H1 (cell line): ENCODE measurements at regions not wholly inside any gene's neighbourhood (a gene's known extent, or its start where the extent isn't known, plus 50 kb on each side); places are given as distances from the start of the nearest gene placed in this dataset.

ENCODE experiments used
- CTCF ChIA-PET: fragments of 300-600 bp; sonication (Branson Sonifier 250); formaldehyde crosslinking; loops from one replicate; lab custom pipeline; 2021; ENCODE audit not compliant: partially characterized antibody; lab: Charles Lee
- POLR2A ChIA-PET: fragments of 300-600 bp; sonication (Branson Sonifier 250); formaldehyde crosslinking; loops from one replicate; lab custom pipeline; 2021; ENCODE audit warnings: inconsistent platforms; ENCODE audit not compliant: partially characterized antibody; lab: Charles Lee
- DNase-seq, 2 experiments: peaks; one replicate each; pipeline versions ENCODE4 v3.0.0 to v3.0.0-alpha.2; 2010 to 2022; ENCODE audit warnings: low spot score in 2 of 2, low read depth in 1 of 2, mixed read lengths in 1 of 2
- FAIRE-seq: peaks from 2 replicates; lab custom pipeline; 2011; peaks lifted over from hg19 to GRCh38; lab: Jason Lieb, UNC
- H2AFZ ChIP-seq: 2 replicates; pipeline ENCODE4 v1.8.1; 2012; ENCODE audit warnings: low read length, inconsistent platforms
- H2AK5ac ChIP-seq: 2 replicates; pipeline ENCODE4 v1.6.1; 2013; ENCODE audit warnings: low read depth, low read length
- H2BK120ac ChIP-seq: replicated peaks from 2 replicates; pipeline ENCODE3; 2013; ENCODE audit warnings: low read depth, low read length, inconsistent platforms
- H2BK12ac ChIP-seq: 2 replicates; pipeline ENCODE4 v1.6.1; 2013; ENCODE audit warnings: low read depth, low read length
- H2BK15ac ChIP-seq: 2 replicates; pipeline ENCODE4 v1.6.1; 2013; ENCODE audit warnings: low read length
- H2BK20ac ChIP-seq: 2 replicates; pipeline ENCODE4 v1.6.1; 2013; ENCODE audit warnings: low read length
- H2BK5ac ChIP-seq: 2 replicates; pipeline ENCODE4 v1.6.1; 2013; ENCODE audit warnings: low read depth, low read length
- H3K14ac ChIP-seq: 2 replicates; pipeline ENCODE4 v1.6.1; 2013; ENCODE audit warnings: inconsistent platforms; ENCODE audit not compliant: insufficient read length
- H3K18ac ChIP-seq: 2 replicates; pipeline ENCODE4 v1.6.1; 2013; ENCODE audit warnings: low read length; ENCODE audit errors: extremely low read depth
- H3K23ac ChIP-seq: 2 replicates; pipeline ENCODE4 v1.6.1; 2013; ENCODE audit warnings: inconsistent platforms; ENCODE audit not compliant: insufficient read length
- H3K23me2 ChIP-seq: 2 replicates; pipeline ENCODE4 v1.6.1; 2013; ENCODE audit warnings: low read depth, low read length
- H3K27ac ChIP-seq: 2 replicates; pipeline ENCODE4 v1.6.1; 2011; ENCODE audit warnings: low read depth, low read length, inconsistent platforms
- H3K27me3 ChIP-seq, 4 experiments: replicated peaks in 1 of 4; 1 replicate in 1 of 4; 2 replicates in 3 of 4; pipeline versions ENCODE4 v1.6.1 to v1.8.1; 2011 to 2013; ENCODE audit warnings: low read length in 3 of 4, mild to moderate bottlenecking in 3 of 4, inconsistent platforms in 2 of 4, mixed read lengths in 2 of 4, moderate library complexity in 1 of 4; ENCODE audit not compliant: control insufficient read depth in 3 of 4, insufficient read depth in 3 of 4; ENCODE audit errors: extremely low read depth in 1 of 4
- H3K36me3 ChIP-seq, 4 experiments: 2 replicates each; pipeline versions ENCODE4 v1.6.1 to v1.8.1; 2011 to 2013; ENCODE audit warnings: mild to moderate bottlenecking in 4 of 4, low read length in 3 of 4, moderate library complexity in 2 of 4, control low read depth in 1 of 4, inconsistent platforms in 1 of 4; ENCODE audit not compliant: insufficient read depth in 4 of 4, control insufficient read depth in 2 of 4
- H3K4ac ChIP-seq: replicated peaks from 2 replicates; pipeline ENCODE3; 2013; ENCODE audit warnings: low read length, low read depth, mixed read lengths, inconsistent platforms; ENCODE audit not compliant: insufficient read length
- H3K4me1 ChIP-seq, 4 experiments: replicated peaks in 1 of 4; 1 replicate in 1 of 4; 2 replicates in 3 of 4; pipeline versions ENCODE4 v1.6.1 to v1.8.1; 2011 to 2013; ENCODE audit warnings: low read length in 3 of 4, inconsistent platforms in 2 of 4, mixed read lengths in 1 of 4; ENCODE audit not compliant: insufficient read depth in 4 of 4, control insufficient read depth in 3 of 4
- H3K4me2 ChIP-seq, 2 experiments: 2 replicates each; pipeline versions ENCODE4 v1.6.1 to v1.8.1; 2011 to 2013; ENCODE audit warnings: low read depth in 2 of 2, low read length in 2 of 2, control low read depth in 1 of 2, inconsistent platforms in 1 of 2, mild to moderate bottlenecking in 1 of 2; ENCODE audit not compliant: insufficient read depth in 1 of 2
- H3K4me3 ChIP-seq, 4 experiments: fragments of 200-600, 300-600 bp in 1 of 4; sonication (generic), shearing (Covaris generic), sonication (Bioruptor Twin) in 1 of 4; 2 replicates each; pipeline versions ENCODE4 v1.5.1 to v1.8.1; 2011 to 2016; ENCODE audit warnings: low read length in 4 of 4, low read depth in 3 of 4, control low read depth in 2 of 4, inconsistent platforms in 2 of 4, mild to moderate bottlenecking in 2 of 4, mixed read lengths in 1 of 4, moderate library complexity in 1 of 4; ENCODE audit not compliant: insufficient read depth in 2 of 4; ENCODE audit errors: extremely low read depth in 1 of 4
- H3K56ac ChIP-seq: replicated peaks from 2 replicates; pipeline ENCODE3; 2013; ENCODE audit warnings: low read depth, mild to moderate bottlenecking, mixed read lengths, low read length, inconsistent platforms; ENCODE audit not compliant: insufficient read length
- H3K79me1 ChIP-seq: 2 replicates; pipeline ENCODE4 v1.6.1; 2013; ENCODE audit warnings: low read depth, low read length, control low read depth
- H3K79me2 ChIP-seq, 2 experiments: 2 replicates each; pipeline versions ENCODE4 v1.6.1 to v1.8.1; 2012 to 2013; ENCODE audit warnings: low read length in 2 of 2, mild to moderate bottlenecking in 2 of 2, inconsistent platforms in 1 of 2; ENCODE audit not compliant: insufficient read depth in 2 of 2, control insufficient read depth in 1 of 2
- H3K9ac ChIP-seq, 4 experiments: replicated peaks in 1 of 4; 1 replicate in 1 of 4; 2 replicates in 3 of 4; pipeline versions ENCODE4 v1.6.1 to v1.8.1; 2011 to 2013; ENCODE audit warnings: low read depth in 3 of 4, low read length in 3 of 4, control low read depth in 2 of 4, mild to moderate bottlenecking in 2 of 4, moderate library complexity in 2 of 4, inconsistent platforms in 1 of 4; ENCODE audit errors: extremely low read depth in 1 of 4
- H3K9me3 ChIP-seq, 2 experiments: 2 replicates each; pipeline versions ENCODE4 v1.6.1 to v1.8.1; 2012 to 2013; ENCODE audit warnings: mild to moderate bottlenecking in 2 of 2, moderate library complexity in 2 of 2, control low read depth in 1 of 2, inconsistent platforms in 1 of 2, low read depth in 1 of 2, low read length in 1 of 2, mixed read lengths in 1 of 2; ENCODE audit not compliant: insufficient read depth in 2 of 2
- H4K20me1 ChIP-seq, 2 experiments: replicated peaks in 1 of 2; 2 replicates each; pipeline versions ENCODE3 to v1.8.1; 2011 to 2013; ENCODE audit warnings: inconsistent platforms in 2 of 2, low read length in 2 of 2, mild to moderate bottlenecking in 1 of 2; ENCODE audit not compliant: insufficient read depth in 2 of 2, control insufficient read depth in 1 of 2
- H4K5ac ChIP-seq: 2 replicates; pipeline ENCODE4 v1.6.1; 2013; ENCODE audit warnings: low read length, low read depth, mixed read lengths, inconsistent platforms; ENCODE audit not compliant: insufficient read length
- H4K8ac ChIP-seq: 2 replicates; pipeline ENCODE4 v1.8.0; 2013; ENCODE audit warnings: mild to moderate bottlenecking, moderate library complexity, low read length, inconsistent platforms; ENCODE audit not compliant: insufficient read depth; ENCODE audit errors: extremely low read depth
- H4K91ac ChIP-seq: replicated peaks from 2 replicates; pipeline ENCODE3; 2013; ENCODE audit warnings: low read length, mixed read lengths, inconsistent platforms; ENCODE audit not compliant: insufficient read length
- NRF1 ChIP-seq: IDR thresholded peaks from 2 replicates; pipeline ENCODE4 v1.6.1; 2011; ENCODE audit warnings: mild to moderate bottlenecking, low read depth, low read length, improper control_type of control experiment
- RAD21 ChIP-seq, 2 experiments: IDR thresholded peaks in 1 of 2; conservative IDR thresholded peaks in 1 of 2; 2 replicates each; pipeline ENCODE4 v1.6.1; 2011; ENCODE audit warnings: low read depth in 2 of 2, low read length in 2 of 2, improper control_type of control experiment in 1 of 2, inconsistent platforms in 1 of 2, mild to moderate bottlenecking in 1 of 2, moderate library complexity in 1 of 2

GRCh38 chr4:62408454-62408853 is 1208.3 kb downstream of the ADGRL3 start:
- POLR2A ChIA-PET, result no interaction called here
- H3K4me3 ChIP-seq, result no peak overlapping the region
- FAIRE-seq (no peak), DNase-seq (no peak)
- no peaks in the 10 kb centered on the region for H3K36me3 ChIP-seq
- no peak overlapping the region for H2BK5ac ChIP-seq
- TF ChIP-seq RAD21 (IDR thresholded peaks at IDR 0.05 in 1 of 2, conservative IDR thresholded peaks at IDR 0.05 in 1 of 2; ENCODE audit: low read depth in 2 of 2, low read length in 2 of 2), result peak in 1 of 2 experiments; percentile 42; a peak in 3 of 4 replicates
- no peak for TF ChIP-seq NRF1
- H3K9me3 ChIP-seq, result no peaks in the 10 kb centered on the region
- no peaks in the 10 kb centered on the region for H3K79me1 ChIP-seq
- no peak overlapping the region for H2BK15ac ChIP-seq
- no peaks in the 10 kb centered on the region for H4K20me1 ChIP-seq
- H3K4me2 ChIP-seq, result no peak overlapping the region
- H4K8ac ChIP-seq, result no peak overlapping the region
- no peaks in the 10 kb centered on the region for H3K27me3 ChIP-seq
- no peaks in the 10 kb centered on the region for H3K23me2 ChIP-seq
- H3K79me2 ChIP-seq, result no peaks in the 10 kb centered on the region
- no peak overlapping the region for H2BK20ac ChIP-seq
- no peak overlapping the region for H3K14ac ChIP-seq
- H2BK120ac ChIP-seq, result no peak overlapping the region
- no peak overlapping the region for H4K5ac ChIP-seq
- no peak overlapping the region for H2AK5ac ChIP-seq
- H3K4me1 ChIP-seq, result no peaks in the 10 kb centered on the region
- no peak overlapping the region for H3K4ac ChIP-seq
- no peak overlapping the region for H3K23ac ChIP-seq
- H3K18ac ChIP-seq, result no peak overlapping the region
- no peak overlapping the region for H2AFZ ChIP-seq
- CTCF ChIA-PET, result no interaction called here
- H4K91ac ChIP-seq, result no peak overlapping the region
- no peak overlapping the region for H3K9ac ChIP-seq
- H3K56ac ChIP-seq, result no peak overlapping the region
- no peak overlapping the region for H2BK12ac ChIP-seq
- no peak overlapping the region for H3K27ac ChIP-seq
